ENCODE measurements at regions not wholly inside any gene's neighbourhood (a gene's known extent, or its start where the extent isn't known, plus 50 kb on each side); places are given as distances from the start of the nearest gene placed in this dataset.

DNA sequence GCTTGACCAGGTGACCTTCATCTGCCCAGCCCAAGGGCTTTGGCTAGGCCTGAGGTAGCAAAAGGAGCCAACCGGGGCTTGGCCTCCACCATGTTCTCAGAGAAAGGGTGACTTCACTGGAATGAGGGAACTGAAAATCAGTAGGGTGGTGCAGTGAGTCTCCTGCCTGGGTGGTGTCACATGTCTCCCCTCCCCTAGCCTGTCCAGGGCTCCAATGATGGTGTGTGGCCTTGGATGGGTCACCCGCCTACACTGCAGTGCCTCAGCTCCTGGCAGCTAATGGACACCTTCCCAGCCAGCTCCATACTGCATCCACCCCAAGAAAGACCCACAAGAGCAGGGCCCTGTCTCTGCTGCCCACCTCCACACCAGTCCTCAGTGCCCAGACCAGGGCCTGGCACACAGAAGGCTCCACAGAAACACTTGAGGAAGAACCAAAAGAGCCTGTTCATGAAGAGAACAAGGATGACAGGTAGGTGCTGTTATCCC lies 678.7 kb downstream of the MATN1 start:
- RAD21 ChIA-PET (ENCODE audit: low non-redundant PET in 1 of 2, low total read pairs in 2 of 2, uncharacterized antibody in 2 of 2, unreplicated experiment in 2 of 2), result no interaction called here
- Histone ChIP-seq H3K9me2 (ENCODE audit: insufficient read depth) (no peaks in the 10 kb centered on the region), H2AFZ (ENCODE audit: low read depth, low read length, poor library complexity, severe bottlenecking) (no peak overlapping the region), H3K79me2 (ENCODE audit: insufficient read depth, low read length) (no peaks in the 10 kb centered on the region), H3K4me2 (ENCODE audit: low read length) (no peak overlapping the region), H3K9ac (ENCODE audit: low read length) (no peak overlapping the region), H3K9me3 (ENCODE audit: control insufficient read depth in 1 of 2, insufficient read depth in 1 of 2, low read depth in 1 of 2, low read length in 2 of 2) (no peaks in the 10 kb centered on the region), H3K4me1 (ENCODE audit: control insufficient read depth in 1 of 2, insufficient read depth in 2 of 2, low read length in 2 of 2) (no peaks in the 10 kb centered on the region), H3K27ac (ENCODE audit: low read depth, low read length) (no peak overlapping the region), H4K20me1 (ENCODE audit: insufficient read depth) (no peaks in the 10 kb centered on the region), H3K27me3 (ENCODE audit: insufficient read depth, low read length) (peaks cover 3% of the 10 kb centered on the region; the same call in 1 of the 2 replicates), H3K36me3 (ENCODE audit: control insufficient read depth in 1 of 2, insufficient read depth in 2 of 2, low read length in 2 of 2) (no peaks in the 10 kb centered on the region), H3K4me3 (replicated peaks in 1 of 2; ENCODE audit: low read depth in 1 of 2, low read length in 2 of 2) (no peak overlapping the region)
- intact Hi-C loops (cut with micrococcal nuclease), result no loop called here
- DNase-seq (ENCODE audit: low read depth, low spot score) (no peak), ATAC-seq (no peak)
- CTCF ChIA-PET, result no interaction called here
- TF ChIP-seq SP1 (IDR thresholded peaks at IDR 0.05; ENCODE audit: low read depth) (no peak), SRF (IDR thresholded peaks at IDR 0.05; ENCODE audit: low read depth) (no peak), EZH2 (IDR thresholded peaks at IDR 0.05) (no peak), EZH2phosphoT487 (IDR thresholded peaks at IDR 0.05; ENCODE audit: borderline replicate concordance) (no peak)
- POLR2A ChIA-PET, result no interaction called here
- no TSS peak for BruUV-seq (replicated peaks)

DNA sequence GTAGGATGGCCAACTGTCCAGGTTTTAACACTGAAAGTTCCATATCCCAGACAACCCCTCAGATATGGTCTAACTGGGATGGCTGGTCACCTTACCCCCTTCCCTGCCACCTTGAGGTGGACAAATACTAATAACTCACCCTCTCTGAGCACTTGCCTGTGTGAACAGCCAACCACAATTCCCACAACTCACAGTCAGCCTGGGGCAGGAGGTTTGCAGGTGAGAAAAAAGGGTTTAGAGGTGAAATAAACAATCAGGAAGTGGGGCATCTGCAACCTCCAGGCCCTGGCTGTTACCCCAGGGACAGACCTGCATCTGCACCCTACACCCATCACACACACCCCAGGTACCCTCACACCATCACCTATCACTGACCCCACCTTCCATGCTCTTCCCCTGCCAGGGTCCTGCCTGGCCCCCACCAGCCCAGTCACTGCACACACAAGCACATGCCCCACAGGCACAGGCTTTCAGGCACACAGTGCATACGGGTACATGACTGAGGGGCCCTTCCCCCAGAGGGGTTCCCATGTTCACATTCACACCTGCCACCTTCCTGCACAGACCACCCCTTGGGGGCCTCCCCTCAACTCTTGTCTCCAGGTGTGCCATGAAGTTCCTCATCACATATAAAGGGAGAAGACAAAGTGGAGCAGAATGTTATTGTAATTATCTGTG lies 679.5 kb downstream of the MATN1 start:
- no peak for DNase-seq (ENCODE audit: low read depth, low spot score)
- Histone ChIP-seq H3K27me3 (ENCODE audit: insufficient read depth, low read length) (no peaks in the 10 kb centered on the region; the same call in 1 of the 2 replicates), H2AFZ (ENCODE audit: low read depth, low read length, poor library complexity, severe bottlenecking) (no peak overlapping the region), H3K79me2 (ENCODE audit: insufficient read depth, low read length) (no peaks in the 10 kb centered on the region), H3K9me2 (ENCODE audit: insufficient read depth) (no peaks in the 10 kb centered on the region), H3K4me2 (ENCODE audit: low read length) (no peak overlapping the region), H3K9me3 (ENCODE audit: control insufficient read depth in 1 of 2, insufficient read depth in 1 of 2, low read depth in 1 of 2, low read length in 2 of 2) (no peaks in the 10 kb centered on the region), H3K4me1 (ENCODE audit: control insufficient read depth in 1 of 2, insufficient read depth in 2 of 2, low read length in 2 of 2) (no peaks in the 10 kb centered on the region), H4K20me1 (ENCODE audit: insufficient read depth) (no peaks in the 10 kb centered on the region), H3K27ac (ENCODE audit: low read depth, low read length) (no peak overlapping the region), H3K4me3 (replicated peaks in 1 of 2; ENCODE audit: low read depth in 1 of 2, low read length in 2 of 2) (no peak overlapping the region), H3K36me3 (ENCODE audit: control insufficient read depth in 1 of 2, insufficient read depth in 2 of 2, low read length in 2 of 2) (no peaks in the 10 kb centered on the region), H3K9ac (ENCODE audit: low read length) (no peak overlapping the region)
- RAD21 ChIA-PET (ENCODE audit: low non-redundant PET in 1 of 2, low total read pairs in 2 of 2, uncharacterized antibody in 2 of 2, unreplicated experiment in 2 of 2), result no interaction called here
- BruUV-seq (replicated peaks), result no TSS peak
- POLR2A ChIA-PET, result no interaction called here
- ATAC-seq, result no peak
- CTCF ChIA-PET, result no interaction called here
- intact Hi-C loops (cut with micrococcal nuclease), result no loop called here
- TF ChIP-seq RAD21 (IDR thresholded peaks at IDR 0.05; ENCODE audit: low read depth) (no peak), YY1 (IDR thresholded peaks at IDR 0.05; ENCODE audit: extremely low read depth, insufficient replicate concordance, low read depth, low read length) (no peak), CBX3 (IDR thresholded peaks at IDR 0.05; ENCODE audit: low read depth) (no peak), SRF (IDR thresholded peaks at IDR 0.05; ENCODE audit: low read depth) (no peak), JUND (IDR thresholded peaks at IDR 0.05) (no peak)
- TF ChIP-seq, protein P1, sequence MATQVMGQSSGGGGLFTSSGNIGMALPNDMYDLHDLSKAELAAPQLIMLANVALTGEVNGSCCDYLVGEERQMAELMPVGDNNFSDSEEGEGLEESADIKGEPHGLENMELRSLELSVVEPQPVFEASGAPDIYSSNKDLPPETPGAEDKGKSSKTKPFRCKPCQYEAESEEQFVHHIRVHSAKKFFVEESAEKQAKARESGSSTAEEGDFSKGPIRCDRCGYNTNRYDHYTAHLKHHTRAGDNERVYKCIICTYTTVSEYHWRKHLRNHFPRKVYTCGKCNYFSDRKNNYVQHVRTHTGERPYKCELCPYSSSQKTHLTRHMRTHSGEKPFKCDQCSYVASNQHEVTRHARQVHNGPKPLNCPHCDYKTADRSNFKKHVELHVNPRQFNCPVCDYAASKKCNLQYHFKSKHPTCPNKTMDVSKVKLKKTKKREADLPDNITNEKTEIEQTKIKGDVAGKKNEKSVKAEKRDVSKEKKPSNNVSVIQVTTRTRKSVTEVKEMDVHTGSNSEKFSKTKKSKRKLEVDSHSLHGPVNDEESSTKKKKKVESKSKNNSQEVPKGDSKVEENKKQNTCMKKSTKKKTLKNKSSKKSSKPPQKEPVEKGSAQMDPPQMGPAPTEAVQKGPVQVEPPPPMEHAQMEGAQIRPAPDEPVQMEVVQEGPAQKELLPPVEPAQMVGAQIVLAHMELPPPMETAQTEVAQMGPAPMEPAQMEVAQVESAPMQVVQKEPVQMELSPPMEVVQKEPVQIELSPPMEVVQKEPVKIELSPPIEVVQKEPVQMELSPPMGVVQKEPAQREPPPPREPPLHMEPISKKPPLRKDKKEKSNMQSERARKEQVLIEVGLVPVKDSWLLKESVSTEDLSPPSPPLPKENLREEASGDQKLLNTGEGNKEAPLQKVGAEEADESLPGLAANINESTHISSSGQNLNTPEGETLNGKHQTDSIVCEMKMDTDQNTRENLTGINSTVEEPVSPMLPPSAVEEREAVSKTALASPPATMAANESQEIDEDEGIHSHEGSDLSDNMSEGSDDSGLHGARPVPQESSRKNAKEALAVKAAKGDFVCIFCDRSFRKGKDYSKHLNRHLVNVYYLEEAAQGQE (IDR thresholded peaks at IDR 0.05; ENCODE audit: low read depth), result no peak

Measured in HCT116 (cell line).